Mesendoderm (in vitro differentiated cells): ENCODE measurements at regions not wholly inside any gene's neighbourhood (a gene's known extent, or its start where the extent isn't known, plus 50 kb on each side); places are given as distances from the start of the nearest gene placed in this dataset.
"Not testable (repeated sequence)": the region's sequence is repeated elsewhere in the genome, so short reads cannot be mapped to it uniquely, and the experiment has no call there.

Experiments
- DNase-seq: peaks from one replicate; pipeline ENCODE4 v3.0.0; 2013
- H2AK5ac ChIP-seq: 2 replicates; pipeline ENCODE4 v1.6.1; 2013; ENCODE audit warnings: low read length, inconsistent platforms
- H2BK120ac ChIP-seq: 2 replicates; pipeline ENCODE4 v1.6.1; 2013; ENCODE audit warnings: low read depth, mild to moderate bottlenecking, low read length, moderate library complexity, mixed read lengths
- H2BK15ac ChIP-seq: replicated peaks from 2 replicates; pipeline ENCODE4 v1.6.1; 2013; ENCODE audit warnings: low read depth, mild to moderate bottlenecking, moderate library complexity
- H2BK5ac ChIP-seq: 2 replicates; pipeline ENCODE4 v1.6.1; 2013; ENCODE audit warnings: low read length, inconsistent platforms
- H3K18ac ChIP-seq: 2 replicates; pipeline ENCODE4 v1.6.1; 2013; ENCODE audit warnings: mild to moderate bottlenecking, low read length, mixed read lengths
- H3K23ac ChIP-seq: one replicate; pipeline ENCODE4 v1.6.1; 2013; ENCODE audit warnings: low read length
- H3K27ac ChIP-seq: 2 replicates; pipeline ENCODE4 v1.5.1; 2013; ENCODE audit warnings: low read depth, mild to moderate bottlenecking, inconsistent platforms, low read length, moderate library complexity
- H3K27me3 ChIP-seq: 2 replicates; pipeline ENCODE4 v1.6.1; 2013; ENCODE audit warnings: low read length, control low read depth, mild to moderate bottlenecking, inconsistent platforms; ENCODE audit not compliant: insufficient read depth, poor library complexity
- H3K36me3 ChIP-seq: 2 replicates; pipeline ENCODE4 v1.6.1; 2013; ENCODE audit warnings: low read length, inconsistent platforms; ENCODE audit not compliant: control insufficient read depth, insufficient read depth
- H3K4ac ChIP-seq: one replicate; pipeline ENCODE4 v1.6.1; 2013; ENCODE audit warnings: low read depth, mild to moderate bottlenecking, low read length, moderate library complexity
- H3K4me1 ChIP-seq: 2 replicates; pipeline ENCODE4 v1.6.1; 2013; ENCODE audit warnings: low read depth, low read length, inconsistent platforms; ENCODE audit not compliant: control insufficient read depth
- H3K4me2 ChIP-seq: 2 replicates; pipeline ENCODE4 v1.6.1; 2013; ENCODE audit warnings: low read length
- H3K4me3 ChIP-seq: 2 replicates; pipeline ENCODE4 v1.5.1; 2013; ENCODE audit warnings: mild to moderate bottlenecking, low read length
- H3K56ac ChIP-seq: one replicate; pipeline ENCODE4 v1.6.1; 2013; ENCODE audit warnings: low read length
- H3K79me1 ChIP-seq: 2 replicates; pipeline ENCODE4 v1.6.1; 2013; ENCODE audit warnings: low read length, inconsistent platforms
- H3K79me2 ChIP-seq: 2 replicates; pipeline ENCODE4 v1.6.1; 2013; ENCODE audit warnings: mild to moderate bottlenecking, low read length; ENCODE audit not compliant: control insufficient read depth, insufficient read depth
- H3K9ac ChIP-seq: 2 replicates; pipeline ENCODE4 v1.6.1; 2013; ENCODE audit warnings: low read length, inconsistent platforms
- H4K5ac ChIP-seq: one replicate; pipeline ENCODE4 v1.6.1; 2013; ENCODE audit warnings: low read length
- H4K8ac ChIP-seq: one replicate; pipeline ENCODE4 v1.6.1; 2013; ENCODE audit warnings: low read depth, mild to moderate bottlenecking, control low read depth, low read length, moderate library complexity
- WGBS: extraction: QIAGEN DNeasy Blood & Tissue Kit; methylation state at CpG from one replicate; pipeline ENCODE4 v1.1.7; 2013; ENCODE audit warnings: low lambda C conversion rate, missing lambda C conversion rate; ENCODE audit not compliant: insufficient coverage; ENCODE audit errors: extremely low coverage; 5-methylcytosine and 5-hydroxymethylcytosine counted together

GRCh38 chr1:68812333-68812732, 315.5 kb upstream of the DEPDC1 start:
- Histone ChIP-seq H3K27me3 (no peaks in the 10 kb centered on the region), H3K4me2 (no peak overlapping the region), H2BK15ac (no peak overlapping the region), H3K4ac (no peak overlapping the region), H3K36me3 (no peaks in the 10 kb centered on the region), H2BK120ac (no peak overlapping the region), H3K79me1 (no peaks in the 10 kb centered on the region), H2AK5ac (no peak overlapping the region), H3K27ac (no peak overlapping the region), H4K5ac (no peak overlapping the region), H3K4me3 (no peak overlapping the region), H3K79me2 (no peaks in the 10 kb centered on the region), H3K56ac (no peak overlapping the region), H3K23ac (no peak overlapping the region), H4K8ac (no peak overlapping the region), H3K9ac (no peak overlapping the region), H3K18ac (no peak overlapping the region), H2BK5ac (no peak overlapping the region), H3K4me1 (peaks cover 2% of the 10 kb centered on the region)
- no CpG with 5 or more reads among the region's 1 CpG for WGBS
- DNase-seq = no peak

- Histone ChIP-seq H3K9ac (no peak overlapping the region), H3K36me3 (no peaks in the 10 kb centered on the region), H3K27me3 (no peaks in the 10 kb centered on the region), H4K8ac (no peak overlapping the region), H2BK15ac (no peak overlapping the region), H3K27ac (no peak overlapping the region), H3K56ac (no peak overlapping the region), H3K18ac (no peak overlapping the region), H3K23ac (no peak overlapping the region), H3K79me1 (no peaks in the 10 kb centered on the region), H2AK5ac (no peak overlapping the region), H3K79me2 (no peaks in the 10 kb centered on the region), H2BK5ac (no peak overlapping the region), H3K4me1 (peaks cover 2% of the 10 kb centered on the region), H4K5ac (no peak overlapping the region), H2BK120ac (no peak overlapping the region), H3K4me2 (no peak overlapping the region), H3K4ac (no peak overlapping the region), H3K4me3 (no peak overlapping the region)
- WGBS = no CpG with 5 or more reads among the region's 2 CpGs
- DNase-seq = no peak
These were observed 317.2 kb upstream of the DEPDC1 start for GRCh38 chr1:68814067-68814466.

- Histone ChIP-seq H3K36me3 (no peaks in the 10 kb centered on the region), H3K27me3 (no peaks in the 10 kb centered on the region), H3K4me2 (no peak overlapping the region), H3K9ac (no peak overlapping the region), H3K4me3 (no peak overlapping the region), H2BK5ac (no peak overlapping the region), H3K79me2 (no peaks in the 10 kb centered on the region), H3K4ac (no peak overlapping the region), H3K79me1 (no peaks in the 10 kb centered on the region), H3K4me1 (peaks cover 2% of the 10 kb centered on the region), H2AK5ac (no peak overlapping the region), H3K56ac (no peak overlapping the region), H3K27ac (no peak overlapping the region), H3K23ac (no peak overlapping the region), H2BK120ac (peak overlapping the region; percentile 45), H4K8ac (no peak overlapping the region), H4K5ac (no peak overlapping the region), H2BK15ac (no peak overlapping the region), H3K18ac (no peak overlapping the region)
- DNase-seq = no peak
- no CpG with 5 or more reads among the region's 1 CpG for WGBS
These were observed 318.8 kb upstream of the DEPDC1 start for GRCh38 chr1:68815632-68816031.

GRCh38 chr1:68817505-68818210, 320.8 kb upstream of the DEPDC1 start:
- not testable (repeated sequence) for H3K36me3 ChIP-seq, H2BK5ac ChIP-seq

GRCh38 chr1:68819190-68819829, 322.4 kb upstream of the DEPDC1 start:
- no peak overlapping the region for H2BK15ac ChIP-seq
- no peaks in the 10 kb centered on the region for H3K4me1 ChIP-seq
- peak; percentile 61 for DNase-seq
- no peak overlapping the region for H4K8ac ChIP-seq
- H2AK5ac ChIP-seq = no peak overlapping the region
- H3K23ac ChIP-seq = no peak overlapping the region
- H3K18ac ChIP-seq = no peak overlapping the region
- no peak overlapping the region for H3K9ac ChIP-seq
- no peaks in the 10 kb centered on the region for H3K79me2 ChIP-seq
- no peaks in the 10 kb centered on the region for H3K36me3 ChIP-seq
- no peak overlapping the region for H2BK5ac ChIP-seq
- H3K27ac ChIP-seq = no peak overlapping the region
- no peak overlapping the region for H3K4ac ChIP-seq
- no peak overlapping the region for H3K4me2 ChIP-seq
- WGBS = no CpG with 5 or more reads among the region's 4 CpGs
- H3K56ac ChIP-seq = no peak overlapping the region
- no peak overlapping the region for H4K5ac ChIP-seq
- H3K4me3 ChIP-seq = no peak overlapping the region
- no peak overlapping the region for H2BK120ac ChIP-seq
- no peaks in the 10 kb centered on the region for H3K79me1 ChIP-seq
- no peaks in the 10 kb centered on the region for H3K27me3 ChIP-seq

More at GRCh38 chr1:68817505-68818210, 320.8 kb upstream of the DEPDC1 start:
- not testable (repeated sequence) for H2BK120ac ChIP-seq, DNase-seq, H2AK5ac ChIP-seq, H3K9ac ChIP-seq, H3K27ac ChIP-seq, H3K4me2 ChIP-seq, H3K56ac ChIP-seq, H3K4ac ChIP-seq, H3K79me2 ChIP-seq, H3K4me1 ChIP-seq, H3K79me1 ChIP-seq, H4K5ac ChIP-seq, H2BK15ac ChIP-seq, H3K18ac ChIP-seq, H3K23ac ChIP-seq, H3K4me3 ChIP-seq, H4K8ac ChIP-seq, H3K27me3 ChIP-seq
- WGBS = no CpG with 5 or more reads among the region's 49 CpGs
